ENCODE measurements at regions not wholly inside any gene's neighbourhood (a gene's known extent, or its start where the extent isn't known, plus 50 kb on each side); places are given as distances from the start of the nearest gene placed in this dataset.

- DNase-seq (ENCODE audit: low spot score), result no peak
Measured at GRCh38 chr12:74906224-74906623, 303.4 kb downstream of the KCNC2 start.

- no peak for DNase-seq (ENCODE audit: low spot score)
Measured at GRCh38 chr12:74910831-74911230, 298.8 kb downstream of the KCNC2 start.

- DNase-seq (ENCODE audit: low spot score), result no peak
Measured at GRCh38 chr12:74914378-74914777, 295.3 kb downstream of the KCNC2 start.

- DNase-seq (ENCODE audit: low spot score), result no peak
Measured at GRCh38 chr12:74915718-74916117, 293.9 kb downstream of the KCNC2 start.

GRCh38 chr12:74917743-74918142, 291.9 kb downstream of the KCNC2 start:
- no peak for DNase-seq (ENCODE audit: low spot score)

- DNase-seq (ENCODE audit: low spot score), result no peak
Measured at GRCh38 chr12:74918291-74918690, 291.3 kb downstream of the KCNC2 start.

- DNase-seq (ENCODE audit: low spot score), result no peak
Measured at GRCh38 chr12:74922117-74922516, 287.5 kb downstream of the KCNC2 start.

GRCh38 chr12:74922642-74923041, 287.0 kb downstream of the KCNC2 start:
- no peak for DNase-seq (ENCODE audit: low spot score)

- DNase-seq (ENCODE audit: low spot score), result no peak
Measured at GRCh38 chr12:74941670-74942069, 268.0 kb downstream of the KCNC2 start.

GRCh38 chr12:74945771-74946198, 263.9 kb downstream of the KCNC2 start:
- DNase-seq (ENCODE audit: low spot score), result no peak

GRCh38 chr12:74953697-74954096, 255.9 kb downstream of the KCNC2 start:
- no peak for DNase-seq (ENCODE audit: low spot score)

- DNase-seq (ENCODE audit: low spot score), result no peak
Measured at GRCh38 chr12:74957231-74957630, 252.4 kb downstream of the KCNC2 start.

GRCh38 chr12:74957634-74958033, 252.0 kb downstream of the KCNC2 start:
- DNase-seq (ENCODE audit: low spot score), result no peak

GRCh38 chr12:74959657-74960056, 250.0 kb downstream of the KCNC2 start:
- DNase-seq (ENCODE audit: low spot score), result no peak

GRCh38 chr12:74963304-74963703, 246.3 kb downstream of the KCNC2 start:
- no peak for DNase-seq (ENCODE audit: low spot score)

GRCh38 chr12:74963867-74964331, 245.7 kb downstream of the KCNC2 start:
- no peak for DNase-seq (ENCODE audit: low spot score)

- no peak for DNase-seq (ENCODE audit: low spot score)
Measured at GRCh38 chr12:74964390-74964789, 245.2 kb downstream of the KCNC2 start.

GRCh38 chr12:74971201-74971600, 238.4 kb downstream of the KCNC2 start:
- no peak for DNase-seq (ENCODE audit: low spot score)

GRCh38 chr12:74977832-74978481, 231.7 kb downstream of the KCNC2 start:
- no peak for DNase-seq (ENCODE audit: low spot score)

- DNase-seq (ENCODE audit: low spot score), result no peak
Measured at GRCh38 chr12:74980510-74980909, 229.1 kb downstream of the KCNC2 start.

GRCh38 chr12:74981541-74981940, 228.1 kb downstream of the KCNC2 start:
- no peak for DNase-seq (ENCODE audit: low spot score)

- no peak for DNase-seq (ENCODE audit: low spot score)
Measured at GRCh38 chr12:74983917-74984316, 225.7 kb downstream of the KCNC2 start.

GRCh38 chr12:74984631-74985030, 225.0 kb downstream of the KCNC2 start:
- DNase-seq (ENCODE audit: low spot score), result no peak

- DNase-seq (ENCODE audit: low spot score), result no peak
Measured at GRCh38 chr12:74985293-74985985, 224.2 kb downstream of the KCNC2 start.

All from hepatic stellate cell (primary cell).